ENCODE measurements at regions not wholly inside any gene's neighbourhood (a gene's known extent, or its start where the extent isn't known, plus 50 kb on each side); places are given as distances from the start of the nearest gene placed in this dataset.

- TF ChIP-seq SFPQ (IDR thresholded peaks at IDR 0.05; ENCODE audit: low read depth, low read length), result no peak
- no peak for TF ChIP-seq TAF1 (IDR thresholded peaks at IDR 0.05; ENCODE audit: control insufficient read depth, extremely low read depth, insufficient read depth, low read length, severe bottlenecking)
- TF ChIP-seq ZNF507 (tag; conservative IDR thresholded peaks at IDR 0.05), result no peak
- TF ChIP-seq RFX5 (IDR thresholded peaks at IDR 0.05; ENCODE audit: low read depth, low read length), result no peak
- no peak for TF ChIP-seq IRF9 (tag; IDR thresholded peaks at IDR 0.05)
- TF ChIP-seq CTCF (IDR thresholded peaks at IDR 0.05 in 2 of 3, conservative IDR thresholded peaks at IDR 0.05 in 1 of 3; ENCODE audit: insufficient read depth in 2 of 3, low read depth in 1 of 3, low read length in 3 of 3), result no peak
- TF ChIP-seq FOXK2 (conservative IDR thresholded peaks at IDR 0.05 in 1 of 2, IDR thresholded peaks at IDR 0.05 in 1 of 2; ENCODE audit: low read depth in 2 of 2), result no peak
- no peak for TF ChIP-seq ZNF253 (CRISPR knock-in tag; conservative IDR thresholded peaks at IDR 0.05)
- TF ChIP-seq NRF1 (conservative IDR thresholded peaks at IDR 0.05 in 1 of 2, IDR thresholded peaks at IDR 0.05 in 1 of 2), result no peak
Observed at GRCh38 chr11:92357344-92357743, 132.7 kb downstream of the FAT3 start.

Measured in K562 (cell line).